Neuronal stem cell (in vitro differentiated cells): ENCODE measurements at regions not wholly inside any gene's neighbourhood (a gene's known extent, or its start where the extent isn't known, plus 50 kb on each side); places are given as distances from the start of the nearest gene placed in this dataset.

Experiments
- DNase-seq: peaks from one replicate; pipeline ENCODE4 v3.0.0-alpha.2; 2013; ENCODE audit warnings: low spot score
- H2AFZ ChIP-seq: one replicate; pipeline ENCODE4 v1.6.1; 2013; ENCODE audit warnings: mild to moderate bottlenecking, low read length, inconsistent platforms
- H2AK5ac ChIP-seq: 2 replicates; pipeline ENCODE4 v1.6.1; 2013; ENCODE audit warnings: low read depth, mild to moderate bottlenecking, inconsistent platforms, low read length, moderate library complexity, mixed read lengths
- H2BK120ac ChIP-seq: 2 replicates; pipeline ENCODE4 v1.6.1; 2013; ENCODE audit warnings: low read depth, mild to moderate bottlenecking, inconsistent platforms, low read length, moderate library complexity, mixed read lengths
- H2BK12ac ChIP-seq: one replicate; pipeline ENCODE4 v1.6.1; 2013; ENCODE audit warnings: low read length, inconsistent platforms
- H2BK15ac ChIP-seq: 2 replicates; pipeline ENCODE4 v1.6.1; 2013; ENCODE audit warnings: mild to moderate bottlenecking, low read length, inconsistent platforms, mixed read lengths
- H2BK5ac ChIP-seq: one replicate; pipeline ENCODE4 v1.6.1; 2013; ENCODE audit warnings: inconsistent platforms, mild to moderate bottlenecking, low read length, moderate library complexity
- H3K14ac ChIP-seq: one replicate; pipeline ENCODE4 v1.6.1; 2013; ENCODE audit warnings: low read length, inconsistent platforms
- H3K18ac ChIP-seq: 2 replicates; pipeline ENCODE4 v1.6.1; 2013; ENCODE audit warnings: low read length, inconsistent platforms
- H3K23ac ChIP-seq: 2 replicates; pipeline ENCODE4 v1.6.1; 2013; ENCODE audit warnings: low read depth, mild to moderate bottlenecking, mixed read lengths, low read length, inconsistent platforms; ENCODE audit not compliant: poor library complexity
- H3K27ac ChIP-seq: replicated peaks from 3 replicates; pipeline ENCODE4 v1.5.1; 2013; ENCODE audit warnings: low read length, inconsistent platforms
- H3K27me3 ChIP-seq, 3 experiments: 2 replicates each; pipeline ENCODE4 v1.6.1; 2013; ENCODE audit warnings: low read length in 3 of 3, mild to moderate bottlenecking in 2 of 3, inconsistent platforms in 1 of 3, low read depth in 1 of 3, mixed read lengths in 1 of 3, moderate library complexity in 1 of 3; ENCODE audit not compliant: control insufficient read depth in 3 of 3, insufficient read depth in 3 of 3
- H3K36me3 ChIP-seq, 2 donors: replicated peaks in 1 of 2; 2 replicates each; pipeline ENCODE4 v1.6.1; 2013; ENCODE audit warnings: low read length in 2 of 2; ENCODE audit not compliant: control insufficient read depth in 2 of 2, insufficient read depth in 2 of 2
- H3K4ac ChIP-seq: 2 replicates; pipeline ENCODE4 v1.6.1; 2013; ENCODE audit warnings: inconsistent platforms, mild to moderate bottlenecking, low read length, moderate library complexity
- H3K4me1 ChIP-seq, 2 donors: 1 replicate in 1 of 2; 2 replicates in 1 of 2; pipeline ENCODE4 v1.6.1; 2013; ENCODE audit warnings: low read length in 2 of 2, low read depth in 1 of 2; ENCODE audit not compliant: control insufficient read depth in 2 of 2, insufficient read depth in 1 of 2
- H3K4me2 ChIP-seq: one replicate; pipeline ENCODE4 v1.6.1; 2013; ENCODE audit warnings: mild to moderate bottlenecking, low read length, inconsistent platforms; ENCODE audit not compliant: insufficient read depth, poor library complexity, severe bottlenecking
- H3K4me3 ChIP-seq, 2 donors: 2 replicates each; pipeline ENCODE4 v1.5.1; 2013; ENCODE audit warnings: low read length in 2 of 2, mild to moderate bottlenecking in 2 of 2, inconsistent platforms in 1 of 2, moderate library complexity in 1 of 2
- H3K79me1 ChIP-seq: one replicate; pipeline ENCODE4 v1.6.1; 2013; ENCODE audit warnings: low read depth, mild to moderate bottlenecking, inconsistent platforms, low read length, moderate library complexity
- H3K9ac ChIP-seq: one replicate; pipeline ENCODE4 v1.6.1; 2013; ENCODE audit warnings: mild to moderate bottlenecking, low read depth, low read length, inconsistent platforms; ENCODE audit not compliant: poor library complexity
- H3K9me3 ChIP-seq, 2 donors: replicated peaks in 1 of 2; 2 replicates each; pipeline versions ENCODE3 to v1.6.1; 2013; ENCODE audit warnings: low read length in 2 of 2, mild to moderate bottlenecking in 2 of 2, inconsistent platforms in 1 of 2, low read depth in 1 of 2, mixed read lengths in 1 of 2, moderate library complexity in 1 of 2; ENCODE audit not compliant: control insufficient read depth in 2 of 2, insufficient read depth in 1 of 2
- H4K8ac ChIP-seq: one replicate; pipeline ENCODE4 v1.6.1; 2013; ENCODE audit warnings: low read depth, mild to moderate bottlenecking, inconsistent platforms, low read length, moderate library complexity
- H4K91ac ChIP-seq: one replicate; pipeline ENCODE4 v1.6.1; 2013; ENCODE audit warnings: low read length, low read depth, mild to moderate bottlenecking, inconsistent platforms; ENCODE audit not compliant: poor library complexity
- WGBS, 2 donors: extraction: QIAGEN DNeasy Blood & Tissue Kit; methylation state at CpG; one replicate each; pipeline ENCODE4 v1.1.7; 2013; ENCODE audit warnings: missing lambda C conversion rate in 2 of 2, mixed read lengths in 1 of 2; ENCODE audit not compliant: insufficient read length in 2 of 2, insufficient replicate concordance in 1 of 2; ENCODE audit errors: extremely low coverage in 2 of 2; 5-methylcytosine and 5-hydroxymethylcytosine counted together

DNA sequence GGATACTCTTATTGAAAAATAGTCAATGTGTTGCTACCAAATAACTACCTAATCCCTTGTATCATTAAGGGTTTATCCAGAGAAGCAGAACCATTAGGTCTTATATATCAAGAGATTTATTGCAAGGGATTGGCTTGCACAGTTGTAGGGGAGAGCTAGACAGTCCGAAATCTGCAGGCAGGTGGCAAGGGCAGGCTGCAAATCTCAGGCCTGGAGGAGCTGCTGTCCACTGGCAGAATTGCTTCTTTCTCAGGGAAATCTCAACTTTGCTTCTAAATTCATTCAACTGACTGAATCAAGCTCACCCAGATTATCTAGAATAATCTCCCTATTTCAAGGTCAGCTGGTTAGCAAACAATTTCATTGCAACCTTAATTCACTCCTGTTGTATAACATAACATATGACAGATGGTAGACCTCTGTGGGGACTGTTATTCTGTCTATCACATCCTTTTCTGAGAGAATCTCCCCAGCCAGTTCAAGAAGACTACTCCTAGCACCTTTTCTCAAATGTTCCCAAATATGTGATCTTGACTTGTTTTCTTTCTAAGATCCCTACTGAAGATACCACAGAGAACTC is 194.2 kb downstream of the NHLRC3 start:
- Histone ChIP-seq H3K14ac (no peak overlapping the region), H3K36me3 (no peaks in the 10 kb centered on the region), H4K8ac (no peak overlapping the region), H3K79me1 (peaks cover 2% of the 10 kb centered on the region), H2BK120ac (no peak overlapping the region), H2AFZ (no peak overlapping the region), H2AK5ac (no peak overlapping the region), H3K4me2 (no peak overlapping the region), H2BK5ac (no peak overlapping the region), H3K27ac (no peak overlapping the region), H2BK12ac (no peak overlapping the region), H3K4me1 (peaks cover 0 to 5% of the 10 kb centered on the region in 2 donors), H3K18ac (no peak overlapping the region), H3K4ac (no peak overlapping the region), H3K9me3 (peaks cover 0 to 2% of the 10 kb centered on the region in 2 donors), H3K4me3 (no peak overlapping the region), H2BK15ac (no peak overlapping the region), H4K91ac (no peak overlapping the region), H3K23ac (no peak overlapping the region), H3K27me3 (no peaks in the 10 kb centered on the region), H3K9ac (no peak overlapping the region)
- no CpG with 5 or more reads among the region's 1 CpG for WGBS, 2 donors
- no peak for DNase-seq

DNA sequence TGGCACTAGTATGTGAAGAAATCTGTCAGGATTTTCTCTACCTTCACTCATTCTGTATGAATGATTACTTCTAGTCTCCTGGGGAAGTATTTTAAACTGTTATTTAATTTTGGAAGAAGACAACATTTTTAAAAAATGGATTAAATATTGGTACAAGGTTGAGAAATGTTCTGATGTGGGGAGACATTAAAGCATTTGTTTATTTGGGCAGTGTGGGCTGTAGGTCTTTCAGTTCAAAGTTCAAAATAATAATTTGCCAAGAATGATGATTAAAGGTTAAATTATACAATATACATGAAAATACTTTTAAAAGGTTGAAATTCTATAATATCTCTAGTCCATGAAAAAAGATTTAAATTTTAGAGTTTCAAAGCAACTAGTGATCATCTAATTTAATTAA is 194.7 kb downstream of the NHLRC3 start:
- H2AFZ ChIP-seq = no peak overlapping the region
- H3K18ac ChIP-seq = no peak overlapping the region
- H2BK15ac ChIP-seq = no peak overlapping the region
- H3K9me3 ChIP-seq = peaks cover 0 to 2% of the 10 kb centered on the region in 2 donors
- H3K14ac ChIP-seq = no peak overlapping the region
- no peak overlapping the region for H2BK12ac ChIP-seq
- H3K4ac ChIP-seq = no peak overlapping the region
- H3K4me1 ChIP-seq = peaks cover 0 to 5% of the 10 kb centered on the region in 2 donors
- H2BK120ac ChIP-seq = no peak overlapping the region
- H3K27ac ChIP-seq = no peak overlapping the region
- no peak overlapping the region for H2AK5ac ChIP-seq
- no peak overlapping the region for H3K23ac ChIP-seq
- no peak overlapping the region for H3K9ac ChIP-seq
- H3K27me3 ChIP-seq = no peaks in the 10 kb centered on the region
- DNase-seq = no peak
- no peaks in the 10 kb centered on the region for H3K36me3 ChIP-seq
- no peak overlapping the region for H3K4me2 ChIP-seq
- no peak overlapping the region for H3K4me3 ChIP-seq
- H2BK5ac ChIP-seq = no peak overlapping the region
- H4K91ac ChIP-seq = no peak overlapping the region
- H3K79me1 ChIP-seq = peaks cover 2% of the 10 kb centered on the region
- H4K8ac ChIP-seq = no peak overlapping the region

DNA sequence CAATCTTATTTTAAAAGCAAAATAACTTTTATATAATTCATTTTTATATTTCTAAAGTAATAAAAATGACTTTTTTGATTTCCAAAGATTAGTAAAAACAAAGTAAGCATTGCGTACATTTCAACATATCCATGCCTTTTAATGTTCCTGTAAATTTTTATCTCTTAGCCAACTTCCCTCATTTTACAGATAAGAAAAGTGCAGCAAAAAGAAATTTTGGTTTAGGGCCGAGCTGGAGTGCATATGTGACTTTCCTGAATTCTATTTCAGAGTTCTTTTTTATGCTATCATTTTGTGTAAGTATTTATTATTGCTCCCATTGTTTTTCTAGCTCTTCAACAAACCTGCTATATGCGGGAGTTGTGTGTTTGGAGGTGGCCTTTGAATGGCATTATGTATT is 195.3 kb downstream of the NHLRC3 start:
- peaks cover 0 to 2% of the 10 kb centered on the region in 2 donors for H3K9me3 ChIP-seq
- no peak overlapping the region for H4K91ac ChIP-seq
- no peak for DNase-seq
- H3K4me2 ChIP-seq = no peak overlapping the region
- H2BK12ac ChIP-seq = no peak overlapping the region
- H3K18ac ChIP-seq = no peak overlapping the region
- no peaks in the 10 kb centered on the region for H3K27me3 ChIP-seq
- no peak overlapping the region for H2AK5ac ChIP-seq
- no peak overlapping the region for H3K4ac ChIP-seq
- H2BK15ac ChIP-seq = no peak overlapping the region
- WGBS, 2 donors = no CpG with 5 or more reads among the region's 3 CpGs
- H3K23ac ChIP-seq = no peak overlapping the region
- H2BK5ac ChIP-seq = no peak overlapping the region
- H2BK120ac ChIP-seq = no peak overlapping the region
- peaks cover 0 to 5% of the 10 kb centered on the region in 2 donors for H3K4me1 ChIP-seq
- H3K79me1 ChIP-seq = peaks cover 2% of the 10 kb centered on the region
- no peak overlapping the region for H3K9ac ChIP-seq
- no peaks in the 10 kb centered on the region for H3K36me3 ChIP-seq
- H2AFZ ChIP-seq = no peak overlapping the region
- H3K27ac ChIP-seq = no peak overlapping the region
- H3K14ac ChIP-seq = no peak overlapping the region
- H4K8ac ChIP-seq = no peak overlapping the region
- H3K4me3 ChIP-seq = no peak overlapping the region

DNA sequence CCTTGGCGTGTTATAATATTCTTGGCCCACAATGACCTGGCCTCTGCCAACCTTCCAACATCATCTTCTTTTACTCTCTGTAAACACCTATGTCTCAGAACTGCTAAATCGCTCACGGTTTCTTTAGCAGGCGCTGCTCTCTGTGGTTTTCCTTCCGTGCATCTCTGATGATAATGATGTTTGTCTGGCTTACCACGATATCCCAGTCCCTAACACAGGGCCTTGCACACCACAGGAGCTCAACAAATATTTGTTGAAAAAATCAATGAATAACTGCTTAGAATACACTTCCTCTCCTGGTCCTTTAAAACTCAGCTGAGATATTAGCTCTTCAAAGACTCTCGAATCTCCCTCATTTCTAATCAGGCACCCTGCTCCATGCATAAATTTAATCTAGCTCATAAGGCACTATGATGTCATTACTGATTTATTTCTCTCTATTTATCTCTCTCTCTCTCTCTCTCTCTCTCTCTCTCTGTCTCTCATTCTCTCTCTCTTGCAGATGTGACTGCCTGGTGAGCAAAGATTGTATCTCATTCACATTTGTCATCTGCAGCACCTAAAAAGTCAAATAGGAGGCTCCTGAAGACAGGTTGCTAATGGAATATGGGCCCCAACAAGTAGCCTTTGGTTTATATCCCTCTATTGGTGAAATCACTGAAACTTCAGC is 206.4 kb downstream of the NHLRC3 start:
- Histone ChIP-seq H3K4me1 (peaks cover 0 to 9% of the 10 kb centered on the region in 2 donors), H3K9me3 (no peaks in the 10 kb centered on the region), H4K8ac (no peak overlapping the region), H2AK5ac (no peak overlapping the region), H3K79me1 (no peaks in the 10 kb centered on the region), H3K9ac (no peak overlapping the region), H3K27ac (no peak overlapping the region), H3K14ac (no peak overlapping the region), H3K27me3 (no peaks in the 10 kb centered on the region), H4K91ac (no peak overlapping the region), H2AFZ (no peak overlapping the region), H3K36me3 (no peaks in the 10 kb centered on the region), H3K4me3 (no peak overlapping the region), H3K18ac (no peak overlapping the region), H2BK120ac (no peak overlapping the region), H2BK12ac (no peak overlapping the region), H2BK15ac (no peak overlapping the region), H3K23ac (no peak overlapping the region), H2BK5ac (no peak overlapping the region), H3K4ac (no peak overlapping the region), H3K4me2 (no peak overlapping the region)
- no peak for DNase-seq
- no CpG with 5 or more reads among the region's 7 CpGs for WGBS, 2 donors
